H1 (cell line): ENCODE measurements at regions not wholly inside any gene's neighbourhood (a gene's known extent, or its start where the extent isn't known, plus 50 kb on each side); places are given as distances from the start of the nearest gene placed in this dataset.
A peak's percentile ranks its signal among the peaks of the same experiment; 100 is the strongest.

Source experiments
- CTCF ChIA-PET: fragments of 300-600 bp; sonication (Branson Sonifier 250); formaldehyde crosslinking; loops from one replicate; lab custom pipeline; 2021; ENCODE audit not compliant: partially characterized antibody; lab: Charles Lee
- POLR2A ChIA-PET: fragments of 300-600 bp; sonication (Branson Sonifier 250); formaldehyde crosslinking; loops from one replicate; lab custom pipeline; 2021; ENCODE audit warnings: inconsistent platforms; ENCODE audit not compliant: partially characterized antibody; lab: Charles Lee
- DNase-seq, 2 experiments: peaks; one replicate each; pipeline versions ENCODE4 v3.0.0 to v3.0.0-alpha.2; 2010 to 2022; ENCODE audit warnings: low spot score in 2 of 2, low read depth in 1 of 2, mixed read lengths in 1 of 2
- FAIRE-seq: peaks from 2 replicates; lab custom pipeline; 2011; peaks lifted over from hg19 to GRCh38; lab: Jason Lieb, UNC
- H2AFZ ChIP-seq: 2 replicates; pipeline ENCODE4 v1.8.1; 2012; ENCODE audit warnings: low read length, inconsistent platforms
- H2AK5ac ChIP-seq: 2 replicates; pipeline ENCODE4 v1.6.1; 2013; ENCODE audit warnings: low read depth, low read length
- H2BK120ac ChIP-seq: replicated peaks from 2 replicates; pipeline ENCODE3; 2013; ENCODE audit warnings: low read depth, low read length, inconsistent platforms
- H2BK12ac ChIP-seq: 2 replicates; pipeline ENCODE4 v1.6.1; 2013; ENCODE audit warnings: low read depth, low read length
- H2BK15ac ChIP-seq: 2 replicates; pipeline ENCODE4 v1.6.1; 2013; ENCODE audit warnings: low read length
- H2BK20ac ChIP-seq: 2 replicates; pipeline ENCODE4 v1.6.1; 2013; ENCODE audit warnings: low read length
- H2BK5ac ChIP-seq: 2 replicates; pipeline ENCODE4 v1.6.1; 2013; ENCODE audit warnings: low read depth, low read length
- H3K14ac ChIP-seq: 2 replicates; pipeline ENCODE4 v1.6.1; 2013; ENCODE audit warnings: inconsistent platforms; ENCODE audit not compliant: insufficient read length
- H3K18ac ChIP-seq: 2 replicates; pipeline ENCODE4 v1.6.1; 2013; ENCODE audit warnings: low read length; ENCODE audit errors: extremely low read depth
- H3K23ac ChIP-seq: 2 replicates; pipeline ENCODE4 v1.6.1; 2013; ENCODE audit warnings: inconsistent platforms; ENCODE audit not compliant: insufficient read length
- H3K23me2 ChIP-seq: 2 replicates; pipeline ENCODE4 v1.6.1; 2013; ENCODE audit warnings: low read depth, low read length
- H3K27ac ChIP-seq: 2 replicates; pipeline ENCODE4 v1.6.1; 2011; ENCODE audit warnings: low read depth, low read length, inconsistent platforms
- H3K27me3 ChIP-seq, 4 experiments: replicated peaks in 1 of 4; 1 replicate in 1 of 4; 2 replicates in 3 of 4; pipeline versions ENCODE4 v1.6.1 to v1.8.1; 2011 to 2013; ENCODE audit warnings: low read length in 3 of 4, mild to moderate bottlenecking in 3 of 4, inconsistent platforms in 2 of 4, mixed read lengths in 2 of 4, moderate library complexity in 1 of 4; ENCODE audit not compliant: control insufficient read depth in 3 of 4, insufficient read depth in 3 of 4; ENCODE audit errors: extremely low read depth in 1 of 4
- H3K36me3 ChIP-seq, 4 experiments: 2 replicates each; pipeline versions ENCODE4 v1.6.1 to v1.8.1; 2011 to 2013; ENCODE audit warnings: mild to moderate bottlenecking in 4 of 4, low read length in 3 of 4, moderate library complexity in 2 of 4, control low read depth in 1 of 4, inconsistent platforms in 1 of 4; ENCODE audit not compliant: insufficient read depth in 4 of 4, control insufficient read depth in 2 of 4
- H3K4ac ChIP-seq: replicated peaks from 2 replicates; pipeline ENCODE3; 2013; ENCODE audit warnings: low read length, low read depth, mixed read lengths, inconsistent platforms; ENCODE audit not compliant: insufficient read length
- H3K4me1 ChIP-seq, 4 experiments: replicated peaks in 1 of 4; 1 replicate in 1 of 4; 2 replicates in 3 of 4; pipeline versions ENCODE4 v1.6.1 to v1.8.1; 2011 to 2013; ENCODE audit warnings: low read length in 3 of 4, inconsistent platforms in 2 of 4, mixed read lengths in 1 of 4; ENCODE audit not compliant: insufficient read depth in 4 of 4, control insufficient read depth in 3 of 4
- H3K4me2 ChIP-seq, 2 experiments: 2 replicates each; pipeline versions ENCODE4 v1.6.1 to v1.8.1; 2011 to 2013; ENCODE audit warnings: low read depth in 2 of 2, low read length in 2 of 2, control low read depth in 1 of 2, inconsistent platforms in 1 of 2, mild to moderate bottlenecking in 1 of 2; ENCODE audit not compliant: insufficient read depth in 1 of 2
- H3K4me3 ChIP-seq, 4 experiments: fragments of 200-600, 300-600 bp in 1 of 4; sonication (generic), shearing (Covaris generic), sonication (Bioruptor Twin) in 1 of 4; 2 replicates each; pipeline versions ENCODE4 v1.5.1 to v1.8.1; 2011 to 2016; ENCODE audit warnings: low read length in 4 of 4, low read depth in 3 of 4, control low read depth in 2 of 4, inconsistent platforms in 2 of 4, mild to moderate bottlenecking in 2 of 4, mixed read lengths in 1 of 4, moderate library complexity in 1 of 4; ENCODE audit not compliant: insufficient read depth in 2 of 4; ENCODE audit errors: extremely low read depth in 1 of 4
- H3K56ac ChIP-seq: replicated peaks from 2 replicates; pipeline ENCODE3; 2013; ENCODE audit warnings: low read depth, mild to moderate bottlenecking, mixed read lengths, low read length, inconsistent platforms; ENCODE audit not compliant: insufficient read length
- H3K79me1 ChIP-seq: 2 replicates; pipeline ENCODE4 v1.6.1; 2013; ENCODE audit warnings: low read depth, low read length, control low read depth
- H3K79me2 ChIP-seq, 2 experiments: 2 replicates each; pipeline versions ENCODE4 v1.6.1 to v1.8.1; 2012 to 2013; ENCODE audit warnings: low read length in 2 of 2, mild to moderate bottlenecking in 2 of 2, inconsistent platforms in 1 of 2; ENCODE audit not compliant: insufficient read depth in 2 of 2, control insufficient read depth in 1 of 2
- H3K9ac ChIP-seq, 4 experiments: replicated peaks in 1 of 4; 1 replicate in 1 of 4; 2 replicates in 3 of 4; pipeline versions ENCODE4 v1.6.1 to v1.8.1; 2011 to 2013; ENCODE audit warnings: low read depth in 3 of 4, low read length in 3 of 4, control low read depth in 2 of 4, mild to moderate bottlenecking in 2 of 4, moderate library complexity in 2 of 4, inconsistent platforms in 1 of 4; ENCODE audit errors: extremely low read depth in 1 of 4
- H3K9me3 ChIP-seq, 2 experiments: 2 replicates each; pipeline versions ENCODE4 v1.6.1 to v1.8.1; 2012 to 2013; ENCODE audit warnings: mild to moderate bottlenecking in 2 of 2, moderate library complexity in 2 of 2, control low read depth in 1 of 2, inconsistent platforms in 1 of 2, low read depth in 1 of 2, low read length in 1 of 2, mixed read lengths in 1 of 2; ENCODE audit not compliant: insufficient read depth in 2 of 2
- H4K20me1 ChIP-seq, 2 experiments: replicated peaks in 1 of 2; 2 replicates each; pipeline versions ENCODE3 to v1.8.1; 2011 to 2013; ENCODE audit warnings: inconsistent platforms in 2 of 2, low read length in 2 of 2, mild to moderate bottlenecking in 1 of 2; ENCODE audit not compliant: insufficient read depth in 2 of 2, control insufficient read depth in 1 of 2
- H4K5ac ChIP-seq: 2 replicates; pipeline ENCODE4 v1.6.1; 2013; ENCODE audit warnings: low read length, low read depth, mixed read lengths, inconsistent platforms; ENCODE audit not compliant: insufficient read length
- H4K8ac ChIP-seq: 2 replicates; pipeline ENCODE4 v1.8.0; 2013; ENCODE audit warnings: mild to moderate bottlenecking, moderate library complexity, low read length, inconsistent platforms; ENCODE audit not compliant: insufficient read depth; ENCODE audit errors: extremely low read depth
- H4K91ac ChIP-seq: replicated peaks from 2 replicates; pipeline ENCODE3; 2013; ENCODE audit warnings: low read length, mixed read lengths, inconsistent platforms; ENCODE audit not compliant: insufficient read length
- CBX8 ChIP-seq: fragments of 300-800, 300-1000 bp; sonication (generic); IDR thresholded peaks from 2 replicates; pipeline ENCODE4 v1.7.1; 2016; ENCODE audit warnings: low read depth, low read length, borderline replicate concordance
- CTBP2 ChIP-seq: IDR thresholded peaks from 2 replicates; pipeline ENCODE4 v1.7.0; 2011; ENCODE audit warnings: borderline replicate concordance, mild to moderate bottlenecking, moderate library complexity, mixed read lengths, low read length; ENCODE audit not compliant: insufficient read depth, insufficient read length
- JUN ChIP-seq: IDR thresholded peaks from 2 replicates; pipeline ENCODE4 v1.6.1; 2011; ENCODE audit warnings: low read depth, mild to moderate bottlenecking, improper control_type of control experiment, low read length
- MAFK ChIP-seq: IDR thresholded peaks from 2 replicates; pipeline ENCODE4 v1.6.1; 2012; ENCODE audit warnings: low read depth, mild to moderate bottlenecking, improper control_type of control experiment, low read length
- PHF8 ChIP-seq: fragments of 200-600 bp; sonication (generic); conservative IDR thresholded peaks from 2 replicates; pipeline ENCODE4 v1.7.1; 2012; ENCODE audit warnings: low read depth, mild to moderate bottlenecking, inconsistent platforms, low read length, moderate library complexity
- RBBP5 ChIP-seq: IDR thresholded peaks from 2 replicates; pipeline ENCODE4 v1.7.1; 2012; ENCODE audit warnings: low read depth, mild to moderate bottlenecking, inconsistent platforms, low read length, moderate library complexity, borderline replicate concordance
- SIN3A ChIP-seq, 2 experiments: IDR thresholded peaks in 1 of 2; conservative IDR thresholded peaks in 1 of 2; 2 replicates each; pipeline ENCODE4 v1.6.1; 2011 to 2012; ENCODE audit warnings: low read length in 2 of 2, improper control_type of control experiment in 1 of 2, low read depth in 1 of 2, mild to moderate bottlenecking in 1 of 2
- SP1 ChIP-seq: IDR thresholded peaks from 2 replicates; pipeline ENCODE4 v1.6.1; 2011; ENCODE audit warnings: low read depth, low read length
- SUZ12 ChIP-seq: fragments of 200-600 bp; sonication (generic); IDR thresholded peaks from 2 replicates; pipeline ENCODE4 v1.6.1; 2012; ENCODE audit warnings: mild to moderate bottlenecking, inconsistent platforms, low read length, moderate library complexity, mixed read lengths
- TAF1 ChIP-seq: IDR thresholded peaks from 2 replicates; pipeline ENCODE4 v1.6.1; 2011; ENCODE audit warnings: mild to moderate bottlenecking, low read depth, low read length
- TAF7 ChIP-seq: optimal IDR thresholded peaks from 2 replicates; pipeline ENCODE3; 2011; ENCODE audit warnings: low read depth, mild to moderate bottlenecking, inconsistent platforms, low read length, moderate library complexity, borderline replicate concordance
- TCF12 ChIP-seq: IDR thresholded peaks from 2 replicates; pipeline ENCODE4 v1.6.1; 2011; ENCODE audit warnings: low read depth, mild to moderate bottlenecking, low read length
- TEAD4 ChIP-seq: IDR thresholded peaks from 2 replicates; pipeline ENCODE4 v1.6.1; 2012; ENCODE audit warnings: low read depth, low read length, inconsistent platforms, mixed read lengths
- YY1 ChIP-seq: IDR thresholded peaks from 2 replicates; pipeline ENCODE4 v1.6.1; 2011; ENCODE audit warnings: low read depth, mild to moderate bottlenecking, low read length
- WGBS, 2 experiments: shearing (Covaris generic) in 1 of 2; methylation state at CpG; one replicate each; pipeline versions ENCODE4 v1.1.6 to v1.1.7; 2013 to 2015; ENCODE audit warnings: low lambda C conversion rate in 2 of 2, mixed read lengths in 2 of 2, inconsistent platforms in 1 of 2, low coverage in 1 of 2, missing lambda C conversion rate in 1 of 2; ENCODE audit not compliant: insufficient replicate concordance in 2 of 2, insufficient coverage in 1 of 2, insufficient read length in 1 of 2; ENCODE audit errors: extremely low coverage in 1 of 2, missing lambda C conversion rate in 1 of 2; 5-methylcytosine and 5-hydroxymethylcytosine counted together

- peaks cover 0 to 4% (median 0%) of the 10 kb centered on the region in 4 experiments; a peak in 1 of 7 replicates for H3K4me1 ChIP-seq
- 0 out of 2 replicates have a peak overlapping the region, but pooled peaks have one; percentile 49 for H2BK5ac ChIP-seq
- H4K91ac ChIP-seq: no peak overlapping the region
- no peak overlapping the region for H3K23ac ChIP-seq
- H4K20me1 ChIP-seq: no peaks in the 10 kb centered on the region
- FAIRE-seq: no peak
- H2BK15ac ChIP-seq: no peak overlapping the region
- ChIA-PET CTCF (interaction anchor here (0.6 to 1.7 kb wide), 3 partner anchors 38 to 646 kb away, joined by 3 to 4 read pairs (median 3); no protein-coding TSS in a partner anchor), POLR2A (no interaction called here)
- H3K23me2 ChIP-seq: no peaks in the 10 kb centered on the region
- H3K4me2 ChIP-seq: no peak overlapping the region
- no peaks in the 10 kb centered on the region for H3K79me2 ChIP-seq
- no peak overlapping the region for H2BK120ac ChIP-seq
- no peaks in the 10 kb centered on the region for H3K36me3 ChIP-seq
- H3K79me1 ChIP-seq: no peaks in the 10 kb centered on the region
- WGBS, 2 experiments: 52% methylated on average over 4 of the region's 4 CpGs; no CpG with 5 or more reads in 1 of the 2 experiments
- H2AK5ac ChIP-seq: no peak overlapping the region
- H3K56ac ChIP-seq: no peak overlapping the region
- no peak overlapping the region for H3K9ac ChIP-seq
- no peak overlapping the region for H3K14ac ChIP-seq
- H3K4me3 ChIP-seq: no peak overlapping the region
- no peak overlapping the region for H4K5ac ChIP-seq
- no peak overlapping the region for H2BK20ac ChIP-seq
- no peak overlapping the region for H3K18ac ChIP-seq
- H2AFZ ChIP-seq: no peak overlapping the region
- H3K27me3 ChIP-seq: no peaks in the 10 kb centered on the region
- H3K27ac ChIP-seq: no peak overlapping the region
- no peak overlapping the region for H2BK12ac ChIP-seq
- no peak for DNase-seq
- H4K8ac ChIP-seq: no peak overlapping the region
- H3K4ac ChIP-seq: no peak overlapping the region
- no peaks in the 10 kb centered on the region for H3K9me3 ChIP-seq
- TF ChIP-seq SUZ12 (no peak), JUN (no peak), CBX8 (no peak), SIN3A (conservative IDR thresholded peaks at IDR 0.05 in 1 of 2, IDR thresholded peaks at IDR 0.05 in 1 of 2; ENCODE audit: low read depth in 1 of 2, low read length in 2 of 2) (no peak), CTBP2 (no peak), MAFK (no peak), PHF8 (no peak), RBBP5 (no peak), SP1 (no peak), YY1 (no peak), TCF12 (no peak), TAF7 (no peak), TEAD4 (no peak), TAF1 (no peak)
These were observed 375.6 kb downstream of the COG6 start for GRCh38 chr13:40031031-40031430.
